H9 (cell line): ENCODE measurements at regions not wholly inside any gene's neighbourhood (a gene's known extent, or its start where the extent isn't known, plus 50 kb on each side); places are given as distances from the start of the nearest gene placed in this dataset.

Source experiments
- DNase-seq: peaks from one replicate; pipeline ENCODE4 v3.0.0-alpha.2; 2017
- H2AFZ ChIP-seq: one replicate; pipeline ENCODE4 v1.6.1; 2013; ENCODE audit warnings: mild to moderate bottlenecking, low read length, control low read depth, moderate library complexity
- H2AK5ac ChIP-seq: 2 replicates; pipeline ENCODE4 v1.6.1; 2013; ENCODE audit warnings: low read length, control low read depth, mixed read lengths; ENCODE audit not compliant: insufficient read length
- H2BK120ac ChIP-seq: one replicate; pipeline ENCODE4 v1.6.1; 2013; ENCODE audit warnings: low read depth, mild to moderate bottlenecking, low read length, control low read depth, inconsistent platforms; ENCODE audit not compliant: poor library complexity, severe bottlenecking
- H2BK12ac ChIP-seq: 2 replicates; pipeline ENCODE4 v1.6.1; 2013; ENCODE audit warnings: low read length, control low read depth, mixed read lengths, low read depth; ENCODE audit not compliant: insufficient read length
- H2BK15ac ChIP-seq: 2 replicates; pipeline ENCODE4 v1.6.1; 2013; ENCODE audit warnings: low read depth, low read length, control low read depth
- H2BK20ac ChIP-seq: one replicate; pipeline ENCODE4 v1.6.1; 2013; ENCODE audit warnings: low read depth, mild to moderate bottlenecking, low read length, control low read depth, inconsistent platforms; ENCODE audit not compliant: poor library complexity, severe bottlenecking
- H2BK5ac ChIP-seq: 2 replicates; pipeline ENCODE4 v1.6.1; 2013; ENCODE audit warnings: low read length, control low read depth, mixed read lengths; ENCODE audit not compliant: insufficient read length
- H3K14ac ChIP-seq: 2 replicates; pipeline ENCODE4 v1.6.1; 2013; ENCODE audit warnings: low read length, control low read depth; ENCODE audit not compliant: insufficient read depth
- H3K18ac ChIP-seq: 2 replicates; pipeline ENCODE4 v1.6.1; 2013; ENCODE audit warnings: low read depth, mild to moderate bottlenecking, mixed read lengths, low read length, control low read depth; ENCODE audit not compliant: insufficient read length
- H3K23ac ChIP-seq: 2 replicates; pipeline ENCODE4 v1.6.1; 2013; ENCODE audit warnings: low read length, control low read depth, mixed read lengths, low read depth; ENCODE audit not compliant: insufficient read length
- H3K23me2 ChIP-seq: 2 replicates; pipeline ENCODE4 v1.6.1; 2013; ENCODE audit warnings: low read depth, mild to moderate bottlenecking, mixed read lengths, low read length, control low read depth; ENCODE audit not compliant: insufficient read length, poor library complexity, severe bottlenecking
- H3K27ac ChIP-seq: 2 replicates; pipeline ENCODE4 v1.5.1; 2013; ENCODE audit warnings: low read length, control low read depth, mixed read lengths, low read depth; ENCODE audit not compliant: insufficient read length
- H3K27me3 ChIP-seq: 2 replicates; pipeline ENCODE4 v1.6.1; 2013; ENCODE audit warnings: low read length, control low read depth, inconsistent platforms; ENCODE audit not compliant: insufficient read depth
- H3K4ac ChIP-seq: 2 replicates; pipeline ENCODE4 v1.6.1; 2013; ENCODE audit warnings: low read depth, mild to moderate bottlenecking, control low read depth, inconsistent platforms, low read length, moderate library complexity
- H3K4me1 ChIP-seq: 2 replicates; pipeline ENCODE4 v1.6.1; 2013; ENCODE audit warnings: low read length, control low read depth, inconsistent platforms; ENCODE audit not compliant: insufficient read depth
- H3K4me2 ChIP-seq: 2 replicates; pipeline ENCODE4 v1.6.1; 2013; ENCODE audit warnings: low read length, control low read depth, mixed read lengths; ENCODE audit not compliant: insufficient read length, insufficient read depth
- H3K56ac ChIP-seq: 2 replicates; pipeline ENCODE4 v1.6.1; 2013; ENCODE audit warnings: low read depth, mild to moderate bottlenecking, mixed read lengths, low read length, control low read depth; ENCODE audit not compliant: insufficient read length
- H3K79me1 ChIP-seq: 2 replicates; pipeline ENCODE4 v1.6.1; 2013; ENCODE audit warnings: low read depth, mild to moderate bottlenecking, moderate library complexity, low read length, control low read depth, inconsistent platforms; ENCODE audit not compliant: insufficient read depth, poor library complexity, severe bottlenecking
- H3K79me2 ChIP-seq: 2 replicates; pipeline ENCODE4 v1.6.1; 2013; ENCODE audit warnings: low read length, control low read depth, inconsistent platforms; ENCODE audit not compliant: insufficient read depth
- H3K9ac ChIP-seq: 2 replicates; pipeline ENCODE4 v1.6.1; 2013; ENCODE audit warnings: low read length, control low read depth, mixed read lengths; ENCODE audit not compliant: insufficient read length; ENCODE audit errors: extremely low read depth
- H3K9me3 ChIP-seq: one replicate; pipeline ENCODE4 v1.6.1; 2013; ENCODE audit warnings: low read depth, low read length, inconsistent platforms; ENCODE audit not compliant: control insufficient read depth
- H3T11ph ChIP-seq: one replicate; pipeline ENCODE4 v1.6.1; 2013; ENCODE audit warnings: mild to moderate bottlenecking, low read length, control low read depth, inconsistent platforms
- H4K20me1 ChIP-seq: one replicate; pipeline ENCODE4 v1.6.1; 2013; ENCODE audit not compliant: control insufficient read depth, insufficient read length, insufficient read depth
- H4K5ac ChIP-seq: 2 replicates; pipeline ENCODE4 v1.6.1; 2013; ENCODE audit warnings: low read depth, mild to moderate bottlenecking, mixed read lengths, low read length, control low read depth; ENCODE audit not compliant: insufficient read length
- H4K8ac ChIP-seq: replicated peaks from 2 replicates; pipeline ENCODE4 v1.6.1; 2013; ENCODE audit warnings: low read length, control low read depth, mixed read lengths, low read depth; ENCODE audit not compliant: insufficient read length
- H4K91ac ChIP-seq: 2 replicates; pipeline ENCODE4 v1.6.1; 2013; ENCODE audit warnings: low read depth, mild to moderate bottlenecking, moderate library complexity, mixed read lengths, low read length, control low read depth; ENCODE audit not compliant: insufficient read length
- H3K27ac Mint-ChIP-seq, 3 experiments: 2 replicates in 2 of 3; 3 replicates in 1 of 3; pipeline ENCODE4 v1.8.0; 2020 to 2021; ENCODE audit warnings: mixed read lengths in 3 of 3, mild to moderate bottlenecking in 1 of 3, moderate library complexity in 1 of 3
- H3K27me3 Mint-ChIP-seq: 2 replicates; pipeline ENCODE4 v1.8.0; 2021; ENCODE audit warnings: low read depth, mild to moderate bottlenecking, moderate library complexity, mixed read lengths
- H3K36me3 Mint-ChIP-seq, 3 experiments: 2 replicates in 2 of 3; 3 replicates in 1 of 3; pipeline ENCODE4 v1.8.0; 2020 to 2021; ENCODE audit warnings: low read depth in 3 of 3, mixed read lengths in 3 of 3; ENCODE audit not compliant: insufficient read depth in 1 of 3
- H3K4me1 Mint-ChIP-seq, 2 experiments: 2 replicates each; pipeline ENCODE4 v1.8.0; 2020; ENCODE audit warnings: mixed read lengths in 2 of 2
- H3K4me3 Mint-ChIP-seq, 2 experiments: 2 replicates in 1 of 2; 3 replicates in 1 of 2; pipeline ENCODE4 v1.8.0; 2020 to 2021; ENCODE audit warnings: mild to moderate bottlenecking in 2 of 2, mixed read lengths in 2 of 2, moderate library complexity in 1 of 2
- H3K9me3 Mint-ChIP-seq, 2 experiments: 2 replicates in 1 of 2; 3 replicates in 1 of 2; pipeline ENCODE4 v1.8.0; 2020; ENCODE audit warnings: mild to moderate bottlenecking in 2 of 2, mixed read lengths in 2 of 2, moderate library complexity in 1 of 2
- WGBS: extraction: QIAGEN DNeasy Blood & Tissue Kit; methylation state at CpG from one replicate; pipeline ENCODE4 v1.1.7; 2013; ENCODE audit warnings: missing lambda C conversion rate, low lambda C conversion rate, mixed read lengths; ENCODE audit not compliant: insufficient read length; ENCODE audit errors: extremely low coverage; 5-methylcytosine and 5-hydroxymethylcytosine counted together
- TF ChIP-seq, protein P1 (sequence below): fragments of 200-600 bp; sonication (generic); conservative IDR thresholded peaks from 3 replicates; pipeline ENCODE4 v1.8.0; 2021; ENCODE audit warnings: antibody characterized with exemption, mild to moderate bottlenecking

DNA sequence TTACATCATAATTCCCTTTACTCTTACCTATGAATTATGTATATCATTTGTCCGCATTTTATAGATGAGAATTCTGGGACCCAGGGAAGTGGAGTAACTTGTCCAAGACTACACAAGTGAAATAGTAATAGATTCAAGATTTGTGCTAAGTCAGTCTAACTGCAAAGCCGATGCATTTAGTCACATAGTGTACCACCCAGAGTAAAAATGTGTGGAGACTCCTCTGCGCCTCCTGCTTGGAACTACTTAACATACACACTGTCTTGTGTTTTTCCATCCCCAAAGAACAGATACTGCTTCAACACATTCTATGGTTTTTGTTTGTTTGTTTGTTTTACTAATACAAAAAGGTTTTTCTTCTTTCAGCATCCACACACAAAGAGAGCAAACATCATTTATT lies 729.8 kb downstream of the PRELID2 start:
- H4K91ac ChIP-seq = no peak overlapping the region
- H3T11ph ChIP-seq = no peak overlapping the region
- WGBS = no CpG with 5 or more reads among the region's 3 CpGs
- no peak overlapping the region for H3K14ac ChIP-seq
- no peak overlapping the region for H3K18ac ChIP-seq
- H3K4me3 Mint-ChIP-seq = no peak overlapping the region
- no peak overlapping the region for H2BK120ac ChIP-seq
- DNase-seq = no peak
- H3K56ac ChIP-seq = no peak overlapping the region
- no peaks in the 10 kb centered on the region for H3K79me2 ChIP-seq
- H2BK12ac ChIP-seq = no peak overlapping the region
- H2AFZ ChIP-seq = no peak overlapping the region
- TF ChIP-seq, protein P1, sequence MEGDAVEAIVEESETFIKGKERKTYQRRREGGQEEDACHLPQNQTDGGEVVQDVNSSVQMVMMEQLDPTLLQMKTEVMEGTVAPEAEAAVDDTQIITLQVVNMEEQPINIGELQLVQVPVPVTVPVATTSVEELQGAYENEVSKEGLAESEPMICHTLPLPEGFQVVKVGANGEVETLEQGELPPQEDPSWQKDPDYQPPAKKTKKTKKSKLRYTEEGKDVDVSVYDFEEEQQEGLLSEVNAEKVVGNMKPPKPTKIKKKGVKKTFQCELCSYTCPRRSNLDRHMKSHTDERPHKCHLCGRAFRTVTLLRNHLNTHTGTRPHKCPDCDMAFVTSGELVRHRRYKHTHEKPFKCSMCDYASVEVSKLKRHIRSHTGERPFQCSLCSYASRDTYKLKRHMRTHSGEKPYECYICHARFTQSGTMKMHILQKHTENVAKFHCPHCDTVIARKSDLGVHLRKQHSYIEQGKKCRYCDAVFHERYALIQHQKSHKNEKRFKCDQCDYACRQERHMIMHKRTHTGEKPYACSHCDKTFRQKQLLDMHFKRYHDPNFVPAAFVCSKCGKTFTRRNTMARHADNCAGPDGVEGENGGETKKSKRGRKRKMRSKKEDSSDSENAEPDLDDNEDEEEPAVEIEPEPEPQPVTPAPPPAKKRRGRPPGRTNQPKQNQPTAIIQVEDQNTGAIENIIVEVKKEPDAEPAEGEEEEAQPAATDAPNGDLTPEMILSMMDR = no peak
- H3K23ac ChIP-seq = no peak overlapping the region
- H4K20me1 ChIP-seq = no peaks in the 10 kb centered on the region
- no peak overlapping the region for H4K5ac ChIP-seq
- H3K4me1 Mint-ChIP-seq = no peaks in the 10 kb centered on the region
- peaks cover 2% of the 10 kb centered on the region; the same call in 1 of the 2 replicates for H3K4me1 ChIP-seq
- H3K36me3 Mint-ChIP-seq = no peaks in the 10 kb centered on the region
- no peak overlapping the region for H2BK15ac ChIP-seq
- H3K27ac Mint-ChIP-seq = no peak overlapping the region
- H4K8ac ChIP-seq = no peak overlapping the region
- no peaks in the 10 kb centered on the region for H3K23me2 ChIP-seq
- H3K4me2 ChIP-seq = no peak overlapping the region
- H3K9me3 Mint-ChIP-seq = no peaks in the 10 kb centered on the region
- no peak overlapping the region for H3K27ac ChIP-seq
- H3K4ac ChIP-seq = no peak overlapping the region
- H3K9ac ChIP-seq = no peak overlapping the region
- no peaks in the 10 kb centered on the region for H3K27me3 ChIP-seq
- no peak overlapping the region for H2BK20ac ChIP-seq
- no peak overlapping the region for H2BK5ac ChIP-seq
- H2AK5ac ChIP-seq = no peak overlapping the region
- no peaks in the 10 kb centered on the region for H3K27me3 Mint-ChIP-seq
- H3K79me1 ChIP-seq = no peaks in the 10 kb centered on the region
- no peaks in the 10 kb centered on the region for H3K9me3 ChIP-seq
